PC-9 (cell line): ENCODE measurements at regions not wholly inside any gene's neighbourhood (a gene's known extent, or its start where the extent isn't known, plus 50 kb on each side); places are given as distances from the start of the nearest gene placed in this dataset.
"Not testable (repeated sequence)": the region's sequence is repeated elsewhere in the genome, so short reads cannot be mapped to it uniquely, and the experiment has no call there.

Source experiments
- BruUV-seq: library from RNA; stranded (reverse); fragments of 400-500 nt; replicated peaks from 2 replicates; lab custom pipeline; 2021; lab: Mats Ljungman, UMichigan
- CTCF ChIA-PET: fragments of 300-600 bp; sonication (Branson Sonifier 250); formaldehyde crosslinking; loops from one replicate; lab custom pipeline; 2022; ENCODE audit warnings: antibody characterized with exemption; lab: Charles Lee
- POLR2A ChIA-PET: fragments of 300-600 bp; sonication (Branson Sonifier 250); formaldehyde crosslinking; loops from one replicate; lab custom pipeline; 2022; ENCODE audit warnings: antibody characterized with exemption; ENCODE audit not compliant: unreplicated experiment; lab: Charles Lee
- DNase-seq, 2 experiments: peaks; one replicate each; pipeline versions ENCODE4 v3.0.0 to v3.0.0-alpha.2; 2015 to 2022; ENCODE audit warnings: mixed read lengths in 1 of 2
- H2AFZ ChIP-seq: fragments of 200-600 bp; sonication (generic); 2 replicates; pipeline ENCODE4 v1.8.1; 2017; ENCODE audit warnings: antibody characterized with exemption
- H3F3A ChIP-seq: fragments of 200-600 bp; sonication (generic); 2 replicates; pipeline ENCODE4 v1.8.1; 2017; ENCODE audit warnings: antibody characterized with exemption, mild to moderate bottlenecking, low read depth; ENCODE audit not compliant: insufficient read depth
- H3K27ac ChIP-seq: fragments of 200-600 bp; sonication (generic); 2 replicates; pipeline ENCODE4 v1.6.1; 2016; ENCODE audit warnings: mixed run types
- H3K27me3 ChIP-seq: fragments of 200-600 bp; sonication (generic); 2 replicates; pipeline ENCODE4 v1.6.1; 2016; ENCODE audit warnings: low read depth, mixed run types; ENCODE audit not compliant: insufficient read depth
- H3K36me3 ChIP-seq: fragments of 200-600 bp; sonication (generic); 2 replicates; pipeline ENCODE4 v1.6.1; 2016; ENCODE audit warnings: low read depth, mixed run types
- H3K4me1 ChIP-seq: fragments of 200-600 bp; sonication (generic); replicated peaks from 2 replicates; pipeline ENCODE4 v1.6.1; 2016; ENCODE audit warnings: mixed run types; ENCODE audit not compliant: insufficient read depth
- H3K4me2 ChIP-seq: fragments of 200-600 bp; sonication (generic); 2 replicates; pipeline ENCODE4 v1.6.1; 2017; ENCODE audit warnings: mixed run types
- H3K4me3 ChIP-seq: fragments of 200-600 bp; sonication (generic); 2 replicates; pipeline ENCODE4 v1.6.1; 2016; ENCODE audit warnings: mixed run types
- H3K79me2 ChIP-seq: fragments of 200-600 bp; sonication (generic); 2 replicates; pipeline ENCODE4 v1.6.1; 2017; ENCODE audit warnings: low read depth, mixed run types
- H3K9me2 ChIP-seq: fragments of 200-600 bp; sonication (generic); 2 replicates; pipeline ENCODE4 v1.8.1; 2017; ENCODE audit warnings: mild to moderate bottlenecking; ENCODE audit not compliant: insufficient read depth
- H3K9me3 ChIP-seq: fragments of 200-600 bp; sonication (generic); 2 replicates; pipeline ENCODE4 v1.8.1; 2016; ENCODE audit warnings: low read depth; ENCODE audit not compliant: insufficient read depth
- H4K20me1 ChIP-seq: fragments of 200-600 bp; sonication (generic); 2 replicates; pipeline ENCODE4 v1.8.1; 2017; ENCODE audit not compliant: insufficient read depth
- CTCF ChIP-seq: fragments of 200-600 bp; sonication (generic); conservative IDR thresholded peaks from 2 replicates; pipeline ENCODE4 v1.6.1; 2017; ENCODE audit warnings: mixed run types, antibody characterized with exemption, mild to moderate bottlenecking, moderate library complexity
- EZH2 ChIP-seq: fragments of 200-600 bp; sonication (generic); IDR thresholded peaks from 2 replicates; pipeline ENCODE4 v1.8.0; 2017; ENCODE audit warnings: antibody characterized with exemption, low read depth
- intact Hi-C: fragments of 100-400 bp; cut with micrococcal nuclease; formaldehyde crosslinking; loops from one replicate; pipeline ENCODE4 v1.10.0; 2022; ENCODE audit not compliant: unreplicated experiment

- ChIA-PET CTCF (interaction anchor here (1.0 to 1.1 kb wide), 2 partner anchors 36 to 116 kb away, joined by 3 read pairs; no protein-coding TSS in a partner anchor), POLR2A (interaction anchor here (0.7 kb wide), 1 partner anchor 272 kb away, joined by 4 read pairs; no protein-coding TSS in a partner anchor)
- H4K20me1 ChIP-seq, result no peaks in the 10 kb centered on the region
- H3K4me3 ChIP-seq, result no peak overlapping the region
- no TSS peak for BruUV-seq
- no peaks in the 10 kb centered on the region for H3K79me2 ChIP-seq
- no peaks in the 10 kb centered on the region for H3K9me2 ChIP-seq
- peak; percentile 60 to 87 for DNase-seq
- TF ChIP-seq EZH2 (no peak), CTCF (no peak)
- intact Hi-C loops, result loop anchor here (2.0 kb wide), 1 partner anchor 109 kb away; no protein-coding TSS in a partner anchor
- H3F3A ChIP-seq, result peaks cover 16% of the 10 kb centered on the region; the same call in 1 of the 2 replicates
- no peaks in the 10 kb centered on the region for H3K36me3 ChIP-seq
- H3K4me2 ChIP-seq, result no peak overlapping the region
- peaks cover 11% of the 10 kb centered on the region for H3K9me3 ChIP-seq
- peaks cover 19% of the 10 kb centered on the region for H3K4me1 ChIP-seq
- no peaks in the 10 kb centered on the region for H3K27me3 ChIP-seq
- no peak overlapping the region for H2AFZ ChIP-seq
- no peak overlapping the region for H3K27ac ChIP-seq
Measured at GRCh38 chr7:17099083-17099973, 199.1 kb upstream of the AHR start.

GRCh38 chr7:17099974-17100509 lies 198.4 kb upstream of the AHR start:
- H4K20me1 ChIP-seq, H3K27me3 ChIP-seq, H2AFZ ChIP-seq, H3K4me3 ChIP-seq, H3K4me2 ChIP-seq, DNase-seq, H3K9me2 ChIP-seq, H3K79me2 ChIP-seq, H3K27ac ChIP-seq, BruUV-seq, CTCF ChIA-PET, H3K36me3 ChIP-seq: not testable (repeated sequence)
- POLR2A ChIA-PET, result interaction anchor here (0.7 kb wide), 1 partner anchor 271 kb away, joined by 4 read pairs; no protein-coding TSS in a partner anchor
- Histone ChIP-seq H3K4me1 (peaks cover 13% of the 10 kb centered on the region), H3F3A (peaks cover 11% of the 10 kb centered on the region; the same call in 1 of the 2 replicates), H3K9me3 (peaks cover 11% of the 10 kb centered on the region)
- intact Hi-C loops, result loop anchor here (2.0 kb wide), 1 partner anchor 109 kb away; no protein-coding TSS in a partner anchor

DNA sequence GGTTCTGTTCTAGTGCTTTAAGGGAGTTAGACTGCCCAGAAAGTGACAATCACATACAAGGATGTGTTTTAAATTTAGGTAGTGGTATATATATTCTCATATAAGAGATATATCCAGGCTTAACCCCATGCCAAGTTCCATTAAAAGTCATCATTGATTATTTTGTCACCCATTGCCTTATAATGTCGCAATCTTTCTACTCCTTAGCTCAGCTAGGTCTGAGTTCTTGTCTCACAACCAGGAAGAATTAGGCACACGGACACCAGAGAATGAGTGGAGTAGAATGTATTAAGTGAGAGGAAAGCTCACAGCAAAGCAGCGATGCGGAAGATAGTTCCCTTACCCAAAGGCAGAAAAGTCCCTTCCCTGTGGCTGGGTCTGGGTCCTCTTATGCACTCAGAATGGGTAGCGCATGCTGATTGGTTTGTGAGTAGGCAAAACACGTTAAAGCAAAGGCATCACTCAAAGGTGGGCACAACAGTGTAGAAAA lies 197.2 kb upstream of the AHR start:
- H3K4me1 ChIP-seq, result 0 out of 2 replicates have a peak, but pooled peaks cover 6% of the 10 kb centered on the region
- TF ChIP-seq CTCF (no peak), EZH2 (no peak)
- H3K27me3 ChIP-seq, result no peaks in the 10 kb centered on the region
- CTCF ChIA-PET, result no interaction called here
- POLR2A ChIA-PET, result no interaction called here
- no peaks in the 10 kb centered on the region for H3K79me2 ChIP-seq
- no peak for DNase-seq
- no TSS peak for BruUV-seq
- H3K9me2 ChIP-seq, result no peaks in the 10 kb centered on the region
- H2AFZ ChIP-seq, result no peak overlapping the region
- H4K20me1 ChIP-seq, result no peaks in the 10 kb centered on the region
- no peak overlapping the region for H3K4me2 ChIP-seq
- H3K9me3 ChIP-seq, result peaks cover 11% of the 10 kb centered on the region
- H3K27ac ChIP-seq, result no peak overlapping the region
- no peak overlapping the region for H3K4me3 ChIP-seq
- H3K36me3 ChIP-seq, result no peaks in the 10 kb centered on the region
- 0 out of 2 replicates have a peak, but pooled peaks cover 10% of the 10 kb centered on the region for H3F3A ChIP-seq
- intact Hi-C loops, result no loop called here
